GM12892 (cell line): ENCODE measurements at regions not wholly inside any gene's neighbourhood (a gene's known extent, or its start where the extent isn't known, plus 50 kb on each side); places are given as distances from the start of the nearest gene placed in this dataset.
"Not testable (repeated sequence)": the region's sequence is repeated elsewhere in the genome, so short reads cannot be mapped to it uniquely, and the experiment has no call there.

Experiments used
- DNase-seq: peaks from one replicate; pipeline ENCODE4 v3.0.0; 2011; ENCODE audit not compliant: insufficient read length
- FAIRE-seq: peaks from 2 replicates; lab custom pipeline; 2011; peaks lifted over from hg19 to GRCh38; lab: Jason Lieb, UNC
- POLR2A ChIP-seq: IDR thresholded peaks from 2 replicates; pipeline ENCODE4 v1.6.1; 2011; ENCODE audit warnings: low read depth, low read length, control low read depth
- POLR2AphosphoS5 ChIP-seq: IDR thresholded peaks from 2 replicates; pipeline ENCODE4 v1.6.1; 2011; ENCODE audit warnings: low read depth, low read length, control low read depth
- TAF1 ChIP-seq: IDR thresholded peaks from 2 replicates; pipeline ENCODE4 v1.6.1; 2011; ENCODE audit warnings: low read depth, mild to moderate bottlenecking, control low read depth, low read length, borderline replicate concordance

GRCh38 chr9:30197954-30198353, 2186.5 kb upstream of the ACO1 start:
- TF ChIP-seq TAF1 (no peak), POLR2AphosphoS5 (no peak), POLR2A (no peak)
- FAIRE-seq (no peak), DNase-seq (no peak)

GRCh38 chr9:30198463-30199309, 2185.8 kb upstream of the ACO1 start:
- DNase-seq (no peak), FAIRE-seq (no peak)
- no peak for TF ChIP-seq POLR2A
- TF ChIP-seq POLR2AphosphoS5, result no peak
- TF ChIP-seq TAF1, result no peak

- no peak for TF ChIP-seq POLR2AphosphoS5
- DNase-seq, result no peak
- FAIRE-seq, result no peak
These were observed 2183.4 kb upstream of the ACO1 start for GRCh38 chr9:30201024-30201423.

GRCh38 chr9:30235068-30235467, 2149.4 kb upstream of the ACO1 start:
- TF ChIP-seq POLR2AphosphoS5, result no peak
- TF ChIP-seq TAF1, result no peak
- TF ChIP-seq POLR2A, result no peak
- FAIRE-seq, result no peak
- no peak for DNase-seq

- DNase-seq (no peak), FAIRE-seq (no peak)
- no peak for TF ChIP-seq POLR2A
- no peak for TF ChIP-seq POLR2AphosphoS5
- no peak for TF ChIP-seq TAF1
These were observed 2148.9 kb upstream of the ACO1 start for GRCh38 chr9:30235564-30235963.

- no peak for FAIRE-seq
These were observed 2144.6 kb upstream of the ACO1 start for GRCh38 chr9:30239878-30240277.

GRCh38 chr9:30243467-30243866, 2141.0 kb upstream of the ACO1 start:
- no peak for DNase-seq
- TF ChIP-seq POLR2AphosphoS5 (no peak), TAF1 (no peak), POLR2A (no peak)
- no peak for FAIRE-seq

More at GRCh38 chr9:30239878-30240277, 2144.6 kb upstream of the ACO1 start:
- TF ChIP-seq POLR2A, result no peak
- TF ChIP-seq POLR2AphosphoS5, result no peak
- no peak for TF ChIP-seq TAF1
- no peak for DNase-seq

GRCh38 chr9:30244877-30245276, 2139.6 kb upstream of the ACO1 start:
- TF ChIP-seq POLR2A (no peak), POLR2AphosphoS5 (no peak), TAF1 (no peak)
- DNase-seq, result no peak
- FAIRE-seq, result no peak

GRCh38 chr9:30250872-30251271, 2133.6 kb upstream of the ACO1 start:
- DNase-seq (no peak), FAIRE-seq (no peak)
- no peak for TF ChIP-seq POLR2AphosphoS5
- no peak for TF ChIP-seq TAF1
- no peak for TF ChIP-seq POLR2A

GRCh38 chr9:30258094-30258493, 2126.3 kb upstream of the ACO1 start:
- DNase-seq (no peak), FAIRE-seq (no peak)
- no peak for TF ChIP-seq POLR2AphosphoS5
- no peak for TF ChIP-seq TAF1
- TF ChIP-seq POLR2A, result no peak

GRCh38 chr9:30280229-30280900, 2104.1 kb upstream of the ACO1 start:
- DNase-seq, result no peak
- FAIRE-seq, result no peak
- TF ChIP-seq POLR2AphosphoS5 (no peak), TAF1 (no peak), POLR2A (no peak)

GRCh38 chr9:30289435-30289834, 2095.0 kb upstream of the ACO1 start:
- no peak for DNase-seq
- TF ChIP-seq TAF1, result no peak
- no peak for TF ChIP-seq POLR2A
- TF ChIP-seq POLR2AphosphoS5, result no peak
- FAIRE-seq, result no peak

GRCh38 chr9:30292026-30292425, 2092.4 kb upstream of the ACO1 start:
- DNase-seq, FAIRE-seq: not testable (repeated sequence)
